Heart left ventricle (tissue), 16 donors: ENCODE measurements at regions not wholly inside any gene's neighbourhood (a gene's known extent, or its start where the extent isn't known, plus 50 kb on each side); places are given as distances from the start of the nearest gene placed in this dataset.

Source experiments
- ATAC-seq, 4 donors: fragments of 200-7000 bp; cut with Tn5 transposase; one replicate each; pipeline ENCODE4 v1.9.1; 2020 to 2022; ENCODE audit warnings: moderate library complexity in 4 of 4, mild to moderate bottlenecking in 3 of 4, moderate number of reproducible peaks in 1 of 4
- DNase-seq, 5 donors: peaks; one replicate each; pipeline ENCODE4 v3.0.0-alpha.2; 2020
- H3K27ac ChIP-seq, 12 donors: fragments of 200-600 bp; sonication (generic) in 4 of 12; one replicate each; pipeline versions ENCODE4 v1.5.0 to v1.8.0; 2016 to 2022; ENCODE audit warnings: mild to moderate bottlenecking in 2 of 12
- H3K27me3 ChIP-seq, 9 donors: fragments of 200-600 bp; sonication (generic) in 2 of 9; one replicate each; pipeline versions ENCODE4 v1.5.1 to v1.8.0; 2016 to 2022; ENCODE audit warnings: mild to moderate bottlenecking in 3 of 9
- H3K36me3 ChIP-seq, 9 donors: fragments of 200-600 bp; sonication (generic) in 2 of 9; one replicate each; pipeline versions ENCODE4 v1.5.0 to v1.8.0; 2018 to 2022; ENCODE audit warnings: mild to moderate bottlenecking in 2 of 9
- H3K4me1 ChIP-seq, 12 donors: fragments of 200-600 bp; sonication (generic) in 4 of 12; one replicate each; pipeline versions ENCODE4 v1.5.0 to v1.8.0; 2016 to 2022; ENCODE audit warnings: mild to moderate bottlenecking in 3 of 12
- H3K4me3 ChIP-seq, 12 donors: fragments of 200-600 bp; sonication (generic) in 4 of 12; one replicate each; pipeline versions ENCODE4 v1.5.0 to v1.8.0; 2017 to 2022; ENCODE audit warnings: mild to moderate bottlenecking in 9 of 12, moderate library complexity in 4 of 12
- H3K9me3 ChIP-seq, 12 donors: fragments of 200-600 bp; sonication (generic) in 4 of 12; one replicate each; pipeline versions ENCODE4 v1.5.0 to v1.8.0; 2016 to 2022; ENCODE audit warnings: mild to moderate bottlenecking in 1 of 12
- CTCF ChIP-seq, 12 donors: fragments of 200-600 bp; sonication (generic) in 4 of 12; IDR thresholded peaks; one replicate each; pipeline versions ENCODE4 v1.5.0 to v1.8.0; 2018 to 2022; ENCODE audit warnings: antibody characterized with exemption in 12 of 12, mild to moderate bottlenecking in 5 of 12
- POLR2A ChIP-seq, 2 donors: fragments of 450-650 bp; IDR thresholded peaks; one replicate each; pipeline ENCODE4 v1.6.1; 2017; ENCODE audit warnings: antibody characterized with exemption in 2 of 2, mild to moderate bottlenecking in 2 of 2, moderate library complexity in 2 of 2
- WGBS, 4 donors: extraction: QIAGEN DNeasy Blood & Tissue Kit in 2 of 4; methylation state at CpG; one replicate each; pipeline versions ENCODE4 v1.1.5 to v1.1.7; 2013 to 2018; 5-methylcytosine and 5-hydroxymethylcytosine counted together
- intact Hi-C, 10 donors: fragments of 100-400 bp; cut with DNase I; formaldehyde crosslinking; loops; one replicate each; pipeline versions ENCODE4 v1.11.1 to v1.14.2; 2022
- donor health status: ischemic (EF 13 %, LVEDD 7.1; RV severe dilation, severe dysfunction).
- donor health status: healthy with polysubstance abuse.
- donor health status: DM: no; HTN: yes; CAD: no.
- donor health status: DM: no; HTN: no; CAD: no.
- donor health status: ischemic (EF 25% LVEDD 6.9; RV normal size, moderate dysfunction).
- donor health status: ischemic (EF 25% LVEDD 5.7; RV mildly dilated, moderate dysfunction).
- donor health status: healthy.
- donor health status: DM: yes; HTN: yes; CAD: no.
- donor health status: ischemic (EF 35%, LVEDD 5.7; RV mildly dilated, moderate dysfunction).
- donor health status: nonischemic (EF 11% LVEDD 7.7; RV severe dilation, severe dysfunction).
- donor health status: DM: yes; HTN: yes; CAD: no.
- donor health status: PGD.
- donor health status: ischemic (EF 29% LVEDD 5.4; RV normal size, mild dysfunction).
- donor health status: nonischemic (EF 23%, LVEDD 6.1; RV moderate dilation, normal function).

GRCh38 chr14:86038387-86039042 lies 508.6 kb downstream of the FLRT2 start:
- TF ChIP-seq POLR2A (IDR thresholded peaks at IDR 0.05): no peak
- peak; percentile 22 to 63 (median 44) for TF ChIP-seq CTCF (IDR thresholded peaks at IDR 0.05)
- DNase-seq (peak in 4 of 5 donors; percentile 11 to 31 (median 24)), ATAC-seq (peak in 1 of 4 donors; percentile 59)
- Histone ChIP-seq H3K4me3 (no peak overlapping the region), H3K36me3 (no peaks in the 10 kb centered on the region), H3K4me1 (no peaks in the 10 kb centered on the region), H3K9me3 (peaks cover 0 to 17% (median 0%) of the 10 kb centered on the region in 12 donors), H3K27me3 (no peaks in the 10 kb centered on the region), H3K27ac (no peak overlapping the region)
- intact Hi-C loops: no loop called here
- 66 to 73% (median 70%) methylated on average over 4 of the region's 4 CpGs for WGBS, 4 donors

DNA sequence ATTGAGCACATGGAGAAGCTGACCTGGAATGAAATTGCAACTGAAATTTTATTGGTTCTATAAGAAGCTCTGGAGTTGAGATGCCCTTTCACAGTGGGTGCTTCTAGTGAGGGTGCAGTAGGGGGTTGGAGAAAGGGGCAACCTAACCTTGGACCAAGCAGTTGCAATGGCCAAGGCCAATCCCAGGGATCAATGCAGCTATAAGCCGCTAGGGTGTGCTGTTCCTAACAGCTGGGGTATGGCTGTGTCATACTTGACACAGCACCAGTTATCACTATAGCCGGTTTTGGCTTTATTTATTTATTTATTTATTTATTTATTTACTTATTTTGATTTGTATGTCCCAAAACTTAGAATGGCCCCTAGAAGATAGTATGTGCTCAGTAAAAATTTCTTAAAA lies 505.9 kb downstream of the FLRT2 start:
- TF ChIP-seq POLR2A (IDR thresholded peaks at IDR 0.05) (no peak), CTCF (IDR thresholded peaks at IDR 0.05) (peak in 6 of 12 donors; percentile 11 to 18 (median 16))
- H3K4me1 ChIP-seq: no peaks in the 10 kb centered on the region
- H3K4me3 ChIP-seq: no peak overlapping the region
- no peak overlapping the region for H3K27ac ChIP-seq
- no peak for DNase-seq
- ATAC-seq: no peak
- WGBS, 4 donors: 41 to 53% (median 47%) methylated on average over 2 of the region's 2 CpGs
- intact Hi-C loops: no loop called here
- H3K36me3 ChIP-seq: no peaks in the 10 kb centered on the region
- H3K27me3 ChIP-seq: no peaks in the 10 kb centered on the region
- H3K9me3 ChIP-seq: no peaks in the 10 kb centered on the region

DNA sequence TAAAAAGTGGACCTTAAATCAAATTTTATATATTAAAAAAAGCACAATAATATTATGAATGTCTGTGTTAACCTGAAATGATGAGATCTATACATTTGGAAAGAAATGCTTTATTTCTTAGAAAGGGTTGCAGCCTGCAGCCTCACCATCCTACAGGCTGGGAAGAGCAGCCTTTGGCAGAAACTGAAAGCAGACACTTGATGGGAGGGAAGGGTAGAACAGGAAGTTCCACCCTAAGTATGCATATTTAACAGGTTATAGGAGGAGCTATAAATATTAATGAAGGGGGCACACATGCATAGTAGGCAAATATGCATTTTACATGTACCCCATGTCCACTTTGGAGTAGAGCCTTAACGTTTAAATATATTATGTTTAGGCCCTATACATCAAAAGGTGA lies 498.0 kb downstream of the FLRT2 start:
- Histone ChIP-seq H3K4me3 (no peak overlapping the region), H3K9me3 (peaks cover 0 to 19% (median 0%) of the 10 kb centered on the region in 12 donors), H3K4me1 (no peaks in the 10 kb centered on the region), H3K27ac (no peak overlapping the region), H3K36me3 (no peaks in the 10 kb centered on the region), H3K27me3 (no peaks in the 10 kb centered on the region)
- 81 to 96% (median 83%) methylated on average over 1 of the region's 1 CpG for WGBS, 4 donors
- no peak for TF ChIP-seq CTCF (IDR thresholded peaks at IDR 0.05)
- no peak for TF ChIP-seq POLR2A (IDR thresholded peaks at IDR 0.05)
- intact Hi-C loops: no loop called here
- ATAC-seq (no peak), DNase-seq (no peak)

GRCh38 chr14:86027144-86027543 lies 497.2 kb downstream of the FLRT2 start:
- Histone ChIP-seq H3K4me1 (no peaks in the 10 kb centered on the region), H3K4me3 (no peak overlapping the region), H3K36me3 (no peaks in the 10 kb centered on the region), H3K9me3 (peaks cover 0 to 19% (median 0%) of the 10 kb centered on the region in 12 donors), H3K27me3 (no peaks in the 10 kb centered on the region), H3K27ac (no peak overlapping the region)
- no peak for TF ChIP-seq POLR2A (IDR thresholded peaks at IDR 0.05)
- TF ChIP-seq CTCF (IDR thresholded peaks at IDR 0.05): no peak
- DNase-seq: no peak
- intact Hi-C loops: no loop called here
- no peak for ATAC-seq
